C4-2B (cell line): ENCODE measurements at regions not wholly inside any gene's neighbourhood (a gene's known extent, or its start where the extent isn't known, plus 50 kb on each side); places are given as distances from the start of the nearest gene placed in this dataset.
"Not testable (repeated sequence)": the region's sequence is repeated elsewhere in the genome, so short reads cannot be mapped to it uniquely, and the experiment has no call there.

Experiments used
- H3K27ac ChIP-seq: fragments of 450-650 bp; 2 replicates; pipeline ENCODE4 v1.5.1; 2017
- CTCF ChIP-seq: fragments of 450-650 bp; conservative IDR thresholded peaks from 2 replicates; pipeline ENCODE4 v1.5.1; 2017; ENCODE audit warnings: mild to moderate bottlenecking
- ZFX ChIP-seq: fragments of 450-650 bp; IDR thresholded peaks from 2 replicates; pipeline ENCODE4 v1.6.1; 2017

DNA sequence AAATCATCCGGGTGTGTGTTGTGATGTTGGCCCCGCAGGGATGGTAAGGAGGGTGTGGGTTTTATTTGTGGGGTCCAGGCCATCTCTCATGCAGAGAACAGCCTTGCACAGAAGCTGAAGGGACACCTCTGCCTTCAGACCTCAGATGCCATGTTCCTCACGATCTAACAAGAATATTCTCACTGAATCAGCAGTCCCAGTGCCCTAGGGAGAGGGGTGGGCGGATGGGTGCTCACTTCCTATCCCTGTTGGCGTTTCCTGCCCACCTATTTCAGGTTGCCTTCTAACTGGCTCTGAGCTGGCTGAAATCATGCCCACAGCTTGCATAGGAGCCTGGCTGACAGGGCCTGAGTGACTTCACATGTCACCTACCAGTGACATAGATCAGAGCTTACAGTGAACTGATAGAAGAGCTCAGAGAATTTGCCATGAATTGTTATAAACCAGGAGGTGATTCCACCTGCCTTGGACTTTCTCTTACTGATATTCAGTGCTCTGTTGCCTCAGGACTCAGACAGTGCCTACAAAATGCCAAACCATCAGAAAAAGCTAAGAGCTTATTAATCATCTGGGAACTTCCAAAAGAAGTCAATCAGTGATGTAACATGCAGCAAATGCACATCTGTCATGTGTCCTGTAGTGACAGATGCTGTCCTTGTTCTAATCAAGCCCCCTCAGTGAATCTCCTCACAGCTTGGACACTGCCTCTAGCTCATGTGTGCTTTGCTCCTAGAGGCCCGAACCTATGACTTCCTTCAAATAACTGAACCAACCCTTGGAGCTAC lies 186.8 kb upstream of the ADRA1D start:
- TF ChIP-seq ZFX (no peak), CTCF (no peak)
- H3K27ac ChIP-seq: no peak overlapping the region

DNA sequence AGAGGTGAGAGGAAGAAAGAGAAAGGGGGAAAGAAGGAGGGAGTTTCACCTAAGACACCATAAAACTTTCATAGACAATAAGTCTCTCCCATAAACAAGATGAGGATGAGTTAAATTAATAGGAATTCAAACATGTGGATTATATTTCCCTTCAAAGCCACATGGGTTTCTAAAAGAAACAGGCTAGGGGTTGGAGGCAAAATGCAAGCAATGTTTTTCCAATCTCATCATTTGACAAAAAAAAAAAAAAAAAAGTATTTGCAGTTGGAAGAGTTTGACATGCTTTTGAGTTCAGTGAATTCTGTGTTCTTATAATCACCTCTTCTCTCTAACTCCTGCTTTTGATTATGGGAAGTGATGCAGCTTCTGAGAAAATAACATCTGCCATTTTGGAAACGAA lies 186.1 kb upstream of the ADRA1D start:
- no peak overlapping the region for H3K27ac ChIP-seq
- TF ChIP-seq ZFX: no peak
- no peak for TF ChIP-seq CTCF

DNA sequence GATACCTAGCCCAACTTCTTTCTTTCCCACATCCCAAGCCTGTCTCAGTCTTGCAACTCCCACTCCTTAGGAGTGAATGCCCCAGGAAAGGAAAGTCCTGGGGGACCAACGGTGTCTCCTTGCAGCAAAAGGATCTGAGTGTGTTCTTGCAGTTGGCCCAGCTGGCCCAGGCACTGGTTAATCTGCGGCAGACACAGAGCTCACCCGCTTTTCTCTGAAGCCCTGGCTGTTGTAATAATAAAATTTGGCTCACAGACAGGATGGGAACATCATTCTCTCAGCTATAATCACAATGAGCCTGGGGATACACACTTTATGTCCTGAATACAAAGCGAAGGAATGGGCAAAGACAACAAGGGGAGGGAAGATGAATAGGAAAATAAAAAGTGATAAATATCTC lies 185.6 kb upstream of the ADRA1D start:
- TF ChIP-seq CTCF (no peak), ZFX (no peak)

DNA sequence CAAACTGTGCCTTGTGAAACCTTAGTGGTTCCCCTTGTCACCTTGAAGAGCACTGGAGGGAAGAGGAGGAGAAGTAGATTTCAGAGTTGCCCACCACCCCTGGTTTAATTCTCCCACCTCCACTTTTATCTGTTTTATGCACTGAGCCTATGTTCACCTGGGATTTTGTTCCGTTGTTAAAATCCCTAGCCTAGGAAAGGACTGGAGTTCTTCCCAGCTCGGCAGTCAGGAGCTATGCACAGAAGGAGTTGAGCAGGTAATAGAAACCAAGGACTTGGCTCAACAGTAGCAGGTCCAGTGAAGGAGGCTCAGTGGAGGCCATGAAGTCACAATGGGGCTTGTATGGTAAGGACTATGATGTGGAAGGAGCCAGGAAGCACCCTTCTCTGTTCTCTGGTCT lies 182.4 kb upstream of the ADRA1D start:
- no peak for TF ChIP-seq CTCF
- no peak for TF ChIP-seq ZFX
- H3K27ac ChIP-seq: no peak overlapping the region

More for the DNA sequence above, 185.6 kb upstream of the ADRA1D start:
- H3K27ac ChIP-seq: no peak overlapping the region

GRCh38 chr20:4430826-4431225 lies 181.7 kb upstream of the ADRA1D start:
- H3K27ac ChIP-seq: not testable (repeated sequence)

- no peak overlapping the region for H3K27ac ChIP-seq
- TF ChIP-seq CTCF: no peak
- TF ChIP-seq ZFX: no peak
Measured at GRCh38 chr20:4427940-4428586, 179.0 kb upstream of the ADRA1D start.

GRCh38 chr20:4418141-4418540 lies 169.1 kb upstream of the ADRA1D start:
- TF ChIP-seq CTCF (no peak), ZFX (no peak)

More at GRCh38 chr20:4418141-4418540, 169.1 kb upstream of the ADRA1D start:
- H3K27ac ChIP-seq: no peak overlapping the region
